SJSA1 (cell line): ENCODE measurements at regions not wholly inside any gene's neighbourhood (a gene's known extent, or its start where the extent isn't known, plus 50 kb on each side); places are given as distances from the start of the nearest gene placed in this dataset.
"Not testable (repeated sequence)": the region's sequence is repeated elsewhere in the genome, so short reads cannot be mapped to it uniquely, and the experiment has no call there.

Source experiments
- DNase-seq, 2 experiments: peaks; one replicate each; pipeline ENCODE4 v3.0.0-alpha.2; 2015 to 2020; ENCODE audit warnings: low spot score in 2 of 2, low read depth in 1 of 2
- H3K27ac ChIP-seq: fragments of 250-450 bp; sonication (Bioruptor Pico); 2 replicates; pipeline ENCODE4 v1.5.1; 2020; ENCODE audit warnings: mild to moderate bottlenecking, moderate library complexity
- H3K27me3 ChIP-seq: fragments of 250-450 bp; sonication (Bioruptor Pico); replicated peaks from 2 replicates; pipeline ENCODE4 v1.5.1; 2020; ENCODE audit warnings: mild to moderate bottlenecking, moderate library complexity
- H3K36me3 ChIP-seq: fragments of 250-450 bp; sonication (Bioruptor Pico); 2 replicates; pipeline ENCODE4 v1.5.1; 2020; ENCODE audit warnings: mild to moderate bottlenecking
- H3K4me1 ChIP-seq: fragments of 250-450 bp; sonication (Bioruptor Pico); replicated peaks from 2 replicates; pipeline ENCODE4 v1.6.1; 2021; ENCODE audit warnings: mild to moderate bottlenecking
- H3K4me3 ChIP-seq: fragments of 250-450 bp; sonication (Bioruptor Pico); 2 replicates; pipeline ENCODE4 v1.5.1; 2020; ENCODE audit warnings: mild to moderate bottlenecking
- H3K9me3 ChIP-seq: fragments of 250-450 bp; sonication (Bioruptor Pico); replicated peaks from 2 replicates; pipeline ENCODE4 v1.5.1; 2020; ENCODE audit warnings: mild to moderate bottlenecking

DNA sequence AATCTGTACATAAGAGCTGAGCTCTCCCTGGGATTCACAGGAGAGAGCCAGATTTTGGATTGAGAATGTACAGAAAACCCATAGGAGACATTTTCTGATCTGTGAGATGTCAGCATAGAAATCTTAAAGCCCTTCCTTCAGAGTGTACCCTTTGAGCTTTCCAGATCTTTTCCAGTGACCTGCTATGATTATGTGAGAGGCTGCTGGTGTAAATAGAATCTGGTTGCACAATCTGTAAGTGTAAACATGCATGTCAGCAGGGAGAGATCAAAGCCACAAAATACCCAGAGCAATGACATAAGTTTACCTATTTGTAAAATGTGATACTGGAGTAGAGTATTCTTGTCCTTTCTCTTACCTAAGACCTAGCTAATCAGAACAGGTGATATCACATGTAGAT lies 471.9 kb downstream of the FOXD4L5 start:
- not testable (repeated sequence) for H3K4me1 ChIP-seq, H3K9me3 ChIP-seq, H3K27ac ChIP-seq, H3K27me3 ChIP-seq, DNase-seq, H3K36me3 ChIP-seq, H3K4me3 ChIP-seq

DNA sequence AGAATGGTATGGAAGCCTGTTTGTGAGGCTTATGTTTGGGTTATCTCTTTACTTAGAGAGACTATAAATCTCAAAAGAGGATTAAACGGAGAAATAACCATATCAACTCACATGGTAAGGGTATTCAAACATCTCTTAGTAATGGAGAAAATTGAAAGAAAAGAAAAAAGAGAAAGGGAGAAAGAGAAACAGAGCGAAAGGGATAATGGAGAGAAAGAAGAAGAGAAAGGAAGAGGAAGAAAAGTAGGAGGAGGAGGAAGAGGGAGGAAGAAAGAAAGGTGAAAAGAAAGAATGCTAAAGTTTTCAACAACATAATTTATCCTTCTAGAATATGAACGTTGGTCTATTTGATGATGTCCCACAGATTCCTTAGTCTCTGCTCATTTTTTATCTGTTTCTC lies 506.3 kb downstream of the FOXD4L5 start:
- not testable (repeated sequence) for H3K4me1 ChIP-seq, H3K4me3 ChIP-seq, H3K9me3 ChIP-seq, H3K36me3 ChIP-seq, DNase-seq, H3K27me3 ChIP-seq, H3K27ac ChIP-seq

DNA sequence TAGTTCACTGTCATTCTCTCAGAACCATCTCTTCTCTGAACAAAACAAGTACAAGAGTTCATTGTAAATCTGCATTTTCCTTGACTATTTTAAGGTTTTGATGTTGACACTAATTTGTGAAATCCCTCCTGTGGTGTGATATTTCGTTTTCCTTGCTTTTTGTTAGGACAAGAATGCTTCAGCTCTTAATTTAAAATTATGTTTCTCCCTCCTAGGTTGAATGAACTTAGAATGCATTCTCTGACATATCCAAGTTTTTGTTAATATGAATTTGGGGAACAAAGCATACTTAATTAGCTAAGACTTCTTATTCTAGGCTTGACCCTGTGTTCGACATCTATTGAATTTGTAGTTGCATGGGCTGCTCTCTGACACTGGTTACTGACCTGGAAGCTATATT lies 508.7 kb downstream of the FOXD4L5 start:
- not testable (repeated sequence) for H3K27me3 ChIP-seq, H3K4me3 ChIP-seq, H3K4me1 ChIP-seq, DNase-seq, H3K9me3 ChIP-seq, H3K27ac ChIP-seq, H3K36me3 ChIP-seq

DNA sequence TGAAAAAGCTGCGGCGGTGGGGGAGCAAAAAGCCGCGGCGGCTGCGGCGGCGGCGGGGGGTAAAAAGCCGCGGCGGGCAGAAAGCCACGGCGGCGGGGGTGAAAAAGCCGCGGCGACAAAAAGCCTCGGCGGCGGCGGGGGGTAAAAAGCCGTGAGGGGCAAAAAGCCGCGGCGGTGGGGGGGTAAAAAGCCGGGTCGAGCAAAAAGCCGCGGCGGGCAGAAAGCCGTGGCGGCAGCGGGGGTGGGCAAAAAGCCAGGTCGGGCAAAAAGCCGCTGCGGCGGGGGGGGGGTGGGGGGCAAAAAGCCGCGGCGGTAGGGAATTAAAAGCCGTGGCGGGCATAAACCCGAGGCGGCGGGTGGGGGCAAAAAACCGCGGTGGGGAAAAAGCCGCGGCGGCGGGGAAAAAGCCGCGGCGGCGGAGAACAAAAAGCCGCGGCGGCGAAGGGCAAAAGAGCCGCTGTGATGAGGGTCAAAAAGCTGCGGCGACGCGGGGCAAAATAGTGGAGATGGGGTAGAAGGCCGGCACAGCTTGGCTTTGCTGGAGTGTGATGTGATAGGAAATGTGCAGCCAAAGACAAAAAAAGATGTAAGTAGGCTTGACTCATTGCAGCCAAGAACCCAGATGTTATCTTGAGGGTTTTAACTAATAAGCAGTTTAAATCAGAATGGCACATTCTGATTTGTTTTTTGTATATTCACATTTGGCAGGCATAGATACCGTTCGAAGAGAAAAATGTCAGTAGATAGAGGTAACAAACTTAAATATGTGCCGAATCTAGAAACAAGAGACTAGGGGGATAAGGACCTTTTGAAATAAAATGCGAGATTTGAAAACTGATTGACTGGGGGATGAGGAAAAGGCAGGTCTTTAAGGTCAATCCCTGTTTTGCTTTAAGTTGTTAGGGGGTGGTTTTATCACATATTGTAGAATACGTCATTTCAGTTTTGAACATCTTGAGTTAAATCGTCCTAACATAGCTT lies 509.9 kb downstream of the FOXD4L5 start:
- DNase-seq, H3K9me3 ChIP-seq, H3K27me3 ChIP-seq, H3K4me1 ChIP-seq, H3K36me3 ChIP-seq, H3K27ac ChIP-seq: not testable (repeated sequence)
- H3K4me3 ChIP-seq = peak overlapping the region; percentile 21; the same call in 1 of the 2 replicates

DNA sequence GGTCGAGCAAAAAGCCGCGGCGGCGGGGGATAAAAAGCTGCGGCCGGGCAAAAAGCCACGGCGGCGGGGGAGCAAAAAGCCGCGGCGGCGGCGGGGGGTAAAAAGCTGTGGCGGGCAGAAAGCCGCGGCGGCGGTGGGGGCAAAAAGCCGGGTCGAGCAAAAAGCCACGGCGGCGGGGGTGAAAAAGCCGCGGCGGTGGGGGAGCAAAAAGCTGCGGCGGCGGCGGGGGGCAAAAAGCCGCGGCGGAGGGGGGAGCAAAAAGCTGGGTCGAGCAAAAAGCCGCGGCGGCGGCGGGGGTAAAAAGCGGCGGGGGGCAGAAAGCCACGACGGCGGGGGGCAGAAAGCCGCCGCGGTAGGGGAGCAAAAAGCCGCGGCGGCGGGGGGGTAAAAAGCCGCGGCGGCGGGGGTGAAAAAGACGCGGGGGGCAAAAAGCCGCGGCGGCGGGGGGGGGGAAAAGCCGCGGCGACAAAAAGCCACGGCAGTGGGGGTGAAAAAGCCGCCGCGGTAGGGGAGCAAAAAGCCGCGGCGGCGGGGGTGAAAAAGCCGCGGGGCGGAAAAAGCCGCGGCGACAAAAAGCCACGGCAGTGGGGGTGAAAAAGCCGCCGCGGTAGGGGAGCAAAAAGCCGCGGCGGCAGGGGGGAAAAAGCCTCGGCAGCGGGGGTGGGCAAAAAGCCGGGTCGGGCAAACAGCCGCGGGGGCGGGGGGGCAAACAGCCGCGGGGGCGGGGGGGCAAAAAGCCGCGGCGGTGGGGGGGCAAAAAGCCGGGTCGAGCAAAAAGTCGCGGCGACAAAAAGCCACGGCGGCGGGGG lies 510.8 kb downstream of the FOXD4L5 start:
- H3K9me3 ChIP-seq, H3K36me3 ChIP-seq, H3K27me3 ChIP-seq, H3K4me1 ChIP-seq, H3K27ac ChIP-seq, DNase-seq: not testable (repeated sequence)
- H3K4me3 ChIP-seq = peak overlapping the region; percentile 21; the same call in 1 of the 2 replicates

DNA sequence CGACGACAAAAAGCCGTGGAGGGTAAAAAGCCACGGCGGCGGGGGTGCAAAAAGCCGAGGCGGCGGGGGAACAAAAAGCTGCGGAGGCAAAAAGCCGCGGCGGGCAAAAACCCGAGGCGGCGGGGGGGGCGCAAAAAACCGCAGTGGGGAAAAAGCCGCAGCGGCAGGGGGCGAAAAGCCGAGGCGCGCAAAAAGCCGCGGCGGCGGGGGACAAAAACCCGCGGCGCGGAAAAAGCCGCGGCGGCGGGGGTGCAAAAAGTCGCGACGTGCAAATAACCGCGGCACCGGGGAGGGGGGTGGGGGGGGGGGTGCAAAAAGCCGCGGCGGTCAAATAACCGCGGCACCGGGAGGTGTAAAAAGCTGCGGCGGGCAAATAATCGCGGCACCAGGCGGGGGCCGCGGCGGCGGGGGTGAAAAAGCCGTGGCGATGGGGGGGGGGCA lies 511.5 kb downstream of the FOXD4L5 start:
- Histone ChIP-seq H3K4me3 (no peak overlapping the region; the same call in 1 of the 2 replicates), H3K36me3 (no peaks in the 10 kb centered on the region), H3K27ac (no peak overlapping the region), H3K27me3 (no peaks in the 10 kb centered on the region), H3K4me1 (no peaks in the 10 kb centered on the region), H3K9me3 (no peaks in the 10 kb centered on the region)
- no peak for DNase-seq

DNA sequence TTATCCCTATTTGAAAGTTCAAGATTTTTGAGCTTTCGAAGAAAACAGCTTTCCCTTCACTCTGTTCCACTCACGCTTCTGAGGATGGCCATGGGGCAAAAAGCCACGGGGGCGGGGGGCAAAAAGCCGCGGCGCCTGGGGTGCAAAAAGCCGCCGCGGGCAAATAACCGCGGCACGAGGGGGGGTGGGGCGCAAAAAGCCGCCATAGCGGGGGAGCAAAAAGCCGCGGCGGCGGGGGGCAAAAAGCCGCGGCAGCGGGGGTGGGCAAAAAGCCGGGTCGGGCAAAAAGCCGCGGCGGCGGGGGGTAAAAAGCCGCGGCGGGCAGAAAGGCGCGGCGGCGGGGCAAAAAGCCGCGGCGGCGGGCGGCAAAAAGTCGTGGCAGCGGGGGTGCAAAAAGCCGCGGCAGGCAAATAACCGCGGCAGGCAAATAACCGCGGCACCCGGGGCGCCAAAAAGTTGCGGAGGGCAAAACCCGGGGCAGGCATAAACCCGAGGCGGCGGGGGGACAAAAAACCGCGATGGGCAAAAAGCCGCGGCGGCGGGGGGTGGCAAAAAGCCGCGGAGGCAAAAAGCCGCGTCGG lies 512.2 kb downstream of the FOXD4L5 start:
- H3K4me1 ChIP-seq, H3K27me3 ChIP-seq, H3K27ac ChIP-seq, DNase-seq, H3K36me3 ChIP-seq, H3K9me3 ChIP-seq, H3K4me3 ChIP-seq: not testable (repeated sequence)

DNA sequence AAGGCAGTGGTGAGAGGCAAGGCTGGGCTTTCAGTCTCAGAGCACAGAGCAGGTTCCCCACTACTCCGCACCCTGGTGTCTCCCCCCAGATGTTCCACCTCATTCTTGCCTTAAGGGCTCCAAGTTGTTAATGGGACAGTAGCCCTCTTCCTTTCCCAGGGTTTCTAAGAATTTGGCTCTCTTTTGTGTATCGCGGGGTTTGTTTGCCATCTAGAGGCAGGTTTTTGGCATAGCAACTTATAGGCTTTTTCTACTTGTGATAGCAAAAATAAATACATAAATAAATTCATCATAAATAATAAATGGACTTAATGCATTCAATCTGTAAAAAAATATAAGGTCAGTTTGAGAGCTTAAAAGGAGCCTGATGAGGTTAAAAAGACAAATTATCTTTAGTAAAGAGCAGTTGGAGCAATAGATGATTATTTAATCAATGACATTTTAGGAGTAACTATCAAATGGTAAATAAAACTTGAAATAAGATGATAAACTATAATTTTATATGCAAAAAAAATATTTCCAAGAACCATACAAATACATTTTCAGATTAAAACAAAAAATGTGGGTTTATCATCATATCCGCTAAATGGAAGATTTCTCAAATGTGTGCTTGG lies 512.8 kb downstream of the FOXD4L5 start:
- H3K36me3 ChIP-seq, H3K4me3 ChIP-seq, H3K9me3 ChIP-seq, H3K27me3 ChIP-seq, DNase-seq, H3K4me1 ChIP-seq, H3K27ac ChIP-seq: not testable (repeated sequence)
